CD4-positive, alpha-beta memory T cell (primary cell): ENCODE measurements at regions not wholly inside any gene's neighbourhood (a gene's known extent, or its start where the extent isn't known, plus 50 kb on each side); places are given as distances from the start of the nearest gene placed in this dataset.
"Not testable (repeated sequence)": the region's sequence is repeated elsewhere in the genome, so short reads cannot be mapped to it uniquely, and the experiment has no call there.

Source experiments
- CTCF ChIA-PET: fragments of 350-600 bp; sonication (Branson Sonifier 250); formaldehyde crosslinking; loops from one replicate; lab custom pipeline; 2021; ENCODE audit warnings: inconsistent platforms; ENCODE audit not compliant: partially characterized antibody; lab: Charles Lee
- POLR2A ChIA-PET: fragments of 350-600 bp; sonication (Branson Sonifier 250); formaldehyde crosslinking; loops from one replicate; lab custom pipeline; 2021; ENCODE audit not compliant: partially characterized antibody; lab: Charles Lee
- DNase-seq, 5 donors: peaks; one replicate each; pipeline versions ENCODE4 v3.0.0 to v3.0.0-alpha.2; 2020 to 2022; ENCODE audit warnings: mixed read lengths in 1 of 5
- H3K27ac ChIP-seq: one replicate; pipeline ENCODE4 v1.7.0; 2013; ENCODE audit warnings: low read depth, low read length
- H3K27me3 ChIP-seq: 2 replicates; pipeline ENCODE4 v1.7.0; 2013; ENCODE audit warnings: mild to moderate bottlenecking, low read length, moderate library complexity; ENCODE audit not compliant: insufficient read depth
- H3K36me3 ChIP-seq: 2 replicates; pipeline ENCODE4 v1.7.0; 2013; ENCODE audit warnings: mild to moderate bottlenecking, low read length, moderate library complexity; ENCODE audit not compliant: insufficient read depth
- H3K4me1 ChIP-seq: 2 replicates; pipeline ENCODE4 v1.7.0; 2013; ENCODE audit warnings: mild to moderate bottlenecking, low read length, moderate library complexity; ENCODE audit not compliant: insufficient read depth
- H3K4me3 ChIP-seq, 2 donors: one replicate each; pipeline ENCODE4 v1.7.0; 2013; ENCODE audit warnings: low read length in 2 of 2, mild to moderate bottlenecking in 1 of 2
- H3K9me3 ChIP-seq, 2 donors: one replicate each; pipeline ENCODE4 v1.7.0; 2013; ENCODE audit warnings: low read length in 2 of 2, control low read depth in 1 of 2; ENCODE audit not compliant: control insufficient read depth in 1 of 2
- H3K27ac Mint-ChIP-seq, 7 donors: one replicate each; pipeline ENCODE4 v1.8.0; 2020 to 2021; ENCODE audit warnings: mixed read lengths in 7 of 7, mild to moderate bottlenecking in 6 of 7, inconsistent platforms in 3 of 7, moderate library complexity in 3 of 7
- H3K27me3 Mint-ChIP-seq, 2 donors: one replicate each; pipeline ENCODE4 v1.8.0; 2020 to 2021; ENCODE audit warnings: mixed read lengths in 2 of 2
- H3K36me3 Mint-ChIP-seq, 2 donors: one replicate each; pipeline ENCODE4 v1.8.0; 2020 to 2021; ENCODE audit warnings: mixed read lengths in 2 of 2, inconsistent platforms in 1 of 2, mild to moderate bottlenecking in 1 of 2
- H3K4me1 Mint-ChIP-seq, 4 donors: one replicate each; pipeline ENCODE4 v1.8.0; 2020 to 2021; ENCODE audit warnings: mixed read lengths in 4 of 4, mild to moderate bottlenecking in 1 of 4
- H3K4me3 Mint-ChIP-seq, 8 donors: one replicate each; pipeline ENCODE4 v1.8.0; 2020 to 2021; ENCODE audit warnings: mixed read lengths in 8 of 8, mild to moderate bottlenecking in 7 of 8, moderate library complexity in 6 of 8, inconsistent platforms in 3 of 8
- H3K9me3 Mint-ChIP-seq, 8 donors: one replicate each; pipeline ENCODE4 v1.8.0; 2020 to 2021; ENCODE audit warnings: mixed read lengths in 8 of 8, mild to moderate bottlenecking in 5 of 8, inconsistent platforms in 3 of 8, moderate library complexity in 1 of 8
- intact Hi-C: fragments of 100-400 bp; cut with micrococcal nuclease; formaldehyde crosslinking; loops from one replicate; pipeline ENCODE4 v1.15.1; 2023

GRCh38 chr2:89286448-89287080, 595.1 kb downstream of the RPIA start:
- CTCF ChIA-PET, intact Hi-C loops: not testable (repeated sequence)

GRCh38 chr2:89287084-89287483, 595.6 kb downstream of the RPIA start:
- POLR2A ChIA-PET, DNase-seq, H3K4me1 Mint-ChIP-seq, H3K27ac Mint-ChIP-seq, intact Hi-C loops, H3K4me3 ChIP-seq, H3K9me3 ChIP-seq, H3K27ac ChIP-seq, H3K27me3 Mint-ChIP-seq, H3K36me3 Mint-ChIP-seq, H3K9me3 Mint-ChIP-seq, H3K4me1 ChIP-seq, H3K27me3 ChIP-seq, H3K36me3 ChIP-seq, CTCF ChIA-PET, H3K4me3 Mint-ChIP-seq: not testable (repeated sequence)

More at GRCh38 chr2:89286448-89287080, 595.1 kb downstream of the RPIA start:
- POLR2A ChIA-PET, H3K27me3 ChIP-seq, H3K9me3 Mint-ChIP-seq, H3K4me3 Mint-ChIP-seq, H3K27me3 Mint-ChIP-seq, H3K4me1 ChIP-seq, H3K36me3 Mint-ChIP-seq, H3K27ac ChIP-seq, H3K4me3 ChIP-seq, H3K9me3 ChIP-seq, DNase-seq, H3K36me3 ChIP-seq, H3K27ac Mint-ChIP-seq, H3K4me1 Mint-ChIP-seq: not testable (repeated sequence)

- H3K4me1 ChIP-seq, H3K9me3 ChIP-seq, H3K4me3 ChIP-seq, H3K27ac Mint-ChIP-seq, H3K4me1 Mint-ChIP-seq, H3K4me3 Mint-ChIP-seq, POLR2A ChIA-PET, DNase-seq, H3K36me3 ChIP-seq, H3K27me3 Mint-ChIP-seq, intact Hi-C loops, H3K27ac ChIP-seq, H3K27me3 ChIP-seq, H3K9me3 Mint-ChIP-seq, CTCF ChIA-PET, H3K36me3 Mint-ChIP-seq: not testable (repeated sequence)
These were observed 600.3 kb downstream of the RPIA start for GRCh38 chr2:89291717-89292298.

- POLR2A ChIA-PET, H3K27ac Mint-ChIP-seq, H3K4me3 ChIP-seq, H3K36me3 Mint-ChIP-seq, H3K27me3 Mint-ChIP-seq, intact Hi-C loops, H3K9me3 Mint-ChIP-seq, DNase-seq, CTCF ChIA-PET, H3K36me3 ChIP-seq, H3K4me1 ChIP-seq, H3K27ac ChIP-seq, H3K9me3 ChIP-seq, H3K27me3 ChIP-seq, H3K4me1 Mint-ChIP-seq, H3K4me3 Mint-ChIP-seq: not testable (repeated sequence)
These were observed 601.9 kb downstream of the RPIA start for GRCh38 chr2:89293399-89293798.

- H3K9me3 ChIP-seq, H3K27me3 Mint-ChIP-seq, H3K4me1 Mint-ChIP-seq, H3K4me3 ChIP-seq, H3K27ac Mint-ChIP-seq, H3K27ac ChIP-seq, DNase-seq, H3K4me3 Mint-ChIP-seq, H3K36me3 Mint-ChIP-seq, intact Hi-C loops, POLR2A ChIA-PET, H3K27me3 ChIP-seq, H3K36me3 ChIP-seq, H3K4me1 ChIP-seq, H3K9me3 Mint-ChIP-seq, CTCF ChIA-PET: not testable (repeated sequence)
These were observed 602.9 kb downstream of the RPIA start for GRCh38 chr2:89294335-89294734.

GRCh38 chr2:89296820-89297398, 605.4 kb downstream of the RPIA start:
- intact Hi-C loops, H3K9me3 ChIP-seq, H3K27me3 ChIP-seq, H3K36me3 ChIP-seq, H3K4me3 ChIP-seq, CTCF ChIA-PET, H3K27me3 Mint-ChIP-seq, H3K27ac Mint-ChIP-seq, H3K36me3 Mint-ChIP-seq, H3K4me3 Mint-ChIP-seq, H3K4me1 ChIP-seq, H3K9me3 Mint-ChIP-seq, H3K4me1 Mint-ChIP-seq, H3K27ac ChIP-seq, POLR2A ChIA-PET, DNase-seq: not testable (repeated sequence)

GRCh38 chr2:89299196-89299595, 607.7 kb downstream of the RPIA start:
- H3K27ac ChIP-seq, H3K4me3 ChIP-seq, CTCF ChIA-PET, H3K36me3 ChIP-seq, H3K27me3 Mint-ChIP-seq, DNase-seq, intact Hi-C loops, H3K36me3 Mint-ChIP-seq, POLR2A ChIA-PET, H3K9me3 Mint-ChIP-seq, H3K4me3 Mint-ChIP-seq, H3K4me1 Mint-ChIP-seq, H3K4me1 ChIP-seq, H3K9me3 ChIP-seq, H3K27me3 ChIP-seq, H3K27ac Mint-ChIP-seq: not testable (repeated sequence)
